ENCODE measurements at regions not wholly inside any gene's neighbourhood (a gene's known extent, or its start where the extent isn't known, plus 50 kb on each side); places are given as distances from the start of the nearest gene placed in this dataset.

GRCh38 chr5:117675646-117676045 lies 1101.0 kb upstream of the SEMA6A start:
- H3K36me3 Mint-ChIP-seq (ENCODE audit: low read depth), result no peaks in the 10 kb centered on the region

GRCh38 chr5:117671551-117671950 lies 1096.9 kb upstream of the SEMA6A start:
- DNase-seq, result no peak
- H3K36me3 Mint-ChIP-seq (ENCODE audit: low read depth), result no peaks in the 10 kb centered on the region
- no peak overlapping the region for H3K27ac Mint-ChIP-seq
- no peaks in the 10 kb centered on the region for H3K27me3 Mint-ChIP-seq (ENCODE audit: insufficient read depth)
- no peaks in the 10 kb centered on the region; the same call in 1 of the 2 replicates for H3K9me3 Mint-ChIP-seq
- no peak overlapping the region for H3K4me3 Mint-ChIP-seq
- no peak for TF ChIP-seq CTCF (IDR thresholded peaks at IDR 0.05)
- H3K4me1 Mint-ChIP-seq (ENCODE audit: low read depth), result peaks cover 5% of the 10 kb centered on the region; the same call in 1 of the 2 replicates

More at GRCh38 chr5:117675646-117676045, 1101.0 kb upstream of the SEMA6A start:
- no peak for TF ChIP-seq CTCF (IDR thresholded peaks at IDR 0.05)
- no peak overlapping the region; the same call in 1 of the 2 replicates for H3K4me3 Mint-ChIP-seq
- H3K27me3 Mint-ChIP-seq (ENCODE audit: insufficient read depth), result no peaks in the 10 kb centered on the region
- no peak for DNase-seq
- H3K4me1 Mint-ChIP-seq (ENCODE audit: low read depth), result peaks cover 22% of the 10 kb centered on the region
- no peaks in the 10 kb centered on the region; the same call in 1 of the 2 replicates for H3K9me3 Mint-ChIP-seq
- no peak overlapping the region for H3K27ac Mint-ChIP-seq

- Mint-ChIP-seq H3K27ac (no peak overlapping the region), H3K4me1 (ENCODE audit: low read depth) (peaks cover 16% of the 10 kb centered on the region; the same call in 1 of the 2 replicates), H3K36me3 (ENCODE audit: low read depth) (no peaks in the 10 kb centered on the region), H3K4me3 (no peak overlapping the region), H3K9me3 (no peaks in the 10 kb centered on the region; the same call in 1 of the 2 replicates), H3K27me3 (ENCODE audit: insufficient read depth) (no peaks in the 10 kb centered on the region)
- no peak for DNase-seq
- TF ChIP-seq CTCF (IDR thresholded peaks at IDR 0.05), result no peak
Observed at GRCh38 chr5:117667105-117667504, 1092.5 kb upstream of the SEMA6A start.

- TF ChIP-seq CTCF (IDR thresholded peaks at IDR 0.05), result no peak
- DNase-seq, result no peak
- Mint-ChIP-seq H3K9me3 (no peaks in the 10 kb centered on the region), H3K27ac (no peak overlapping the region), H3K27me3 (ENCODE audit: insufficient read depth) (no peaks in the 10 kb centered on the region), H3K36me3 (ENCODE audit: low read depth) (no peaks in the 10 kb centered on the region), H3K4me3 (no peak overlapping the region), H3K4me1 (ENCODE audit: low read depth) (peaks cover 16% of the 10 kb centered on the region; the same call in 1 of the 2 replicates)
Observed at GRCh38 chr5:117665121-117665520, 1090.5 kb upstream of the SEMA6A start.

- no peak overlapping the region for H3K4me3 Mint-ChIP-seq
- no peak overlapping the region for H3K27ac Mint-ChIP-seq
- no peak for DNase-seq
- no peaks in the 10 kb centered on the region for H3K9me3 Mint-ChIP-seq
- no peaks in the 10 kb centered on the region for H3K27me3 Mint-ChIP-seq (ENCODE audit: insufficient read depth)
- H3K4me1 Mint-ChIP-seq (ENCODE audit: low read depth), result peaks cover 23% of the 10 kb centered on the region; the same call in 1 of the 2 replicates
- TF ChIP-seq CTCF (IDR thresholded peaks at IDR 0.05), result no peak
- peaks cover 4% of the 10 kb centered on the region; the same call in 1 of the 2 replicates for H3K36me3 Mint-ChIP-seq (ENCODE audit: low read depth)
Observed at GRCh38 chr5:117662361-117662760, 1087.7 kb upstream of the SEMA6A start.

Measured in HFFc6 (cell line).